HG03139 (cell line): ENCODE measurements at regions not wholly inside any gene's neighbourhood (a gene's known extent, or its start where the extent isn't known, plus 50 kb on each side); places are given as distances from the start of the nearest gene placed in this dataset.

Experiments
- ATAC-seq: cut with Tn5 transposase; IDR thresholded peaks from one replicate; pipeline ENCODE4 v1.9.1; 2021; ENCODE audit not compliant: unreplicated experiment

DNA sequence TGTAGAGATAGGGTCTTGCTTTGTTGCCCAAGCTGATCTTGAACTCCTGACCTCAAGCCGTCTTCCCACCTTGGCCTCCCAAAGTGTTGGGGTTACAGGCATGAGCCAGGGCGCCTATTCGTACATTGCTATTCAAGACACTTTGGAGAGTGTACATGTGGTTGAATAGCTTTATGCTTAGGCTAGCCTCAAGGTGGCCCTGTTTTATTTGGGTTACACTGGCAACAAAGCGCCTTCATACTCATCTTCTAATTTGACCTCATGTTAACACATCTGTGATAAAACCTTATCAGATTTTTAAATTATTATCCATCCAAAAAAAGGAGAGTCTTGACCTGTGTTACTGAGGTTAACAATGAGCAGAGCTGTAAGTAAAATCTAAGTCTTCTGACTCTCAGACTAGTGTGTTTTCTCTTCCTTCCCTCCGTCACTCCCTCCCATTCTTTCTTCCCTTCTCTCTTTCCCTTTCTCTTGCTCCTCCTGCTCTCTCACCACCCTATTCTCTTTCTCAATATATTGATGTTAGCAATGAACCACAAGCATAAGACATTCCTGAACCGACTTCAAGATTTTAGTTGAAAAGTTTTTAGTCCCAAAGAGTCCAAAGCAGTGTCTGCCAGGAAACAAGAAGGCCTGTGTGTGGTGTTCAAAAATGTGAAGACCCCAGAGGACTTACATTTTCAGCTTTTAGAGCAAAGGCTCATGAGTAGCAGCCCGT, 603.7 kb upstream of the CFAP20DC start:
- ATAC-seq = no peak

GRCh38 chr3:59644479-59645402, 594.9 kb upstream of the CFAP20DC start:
- no peak for ATAC-seq

DNA sequence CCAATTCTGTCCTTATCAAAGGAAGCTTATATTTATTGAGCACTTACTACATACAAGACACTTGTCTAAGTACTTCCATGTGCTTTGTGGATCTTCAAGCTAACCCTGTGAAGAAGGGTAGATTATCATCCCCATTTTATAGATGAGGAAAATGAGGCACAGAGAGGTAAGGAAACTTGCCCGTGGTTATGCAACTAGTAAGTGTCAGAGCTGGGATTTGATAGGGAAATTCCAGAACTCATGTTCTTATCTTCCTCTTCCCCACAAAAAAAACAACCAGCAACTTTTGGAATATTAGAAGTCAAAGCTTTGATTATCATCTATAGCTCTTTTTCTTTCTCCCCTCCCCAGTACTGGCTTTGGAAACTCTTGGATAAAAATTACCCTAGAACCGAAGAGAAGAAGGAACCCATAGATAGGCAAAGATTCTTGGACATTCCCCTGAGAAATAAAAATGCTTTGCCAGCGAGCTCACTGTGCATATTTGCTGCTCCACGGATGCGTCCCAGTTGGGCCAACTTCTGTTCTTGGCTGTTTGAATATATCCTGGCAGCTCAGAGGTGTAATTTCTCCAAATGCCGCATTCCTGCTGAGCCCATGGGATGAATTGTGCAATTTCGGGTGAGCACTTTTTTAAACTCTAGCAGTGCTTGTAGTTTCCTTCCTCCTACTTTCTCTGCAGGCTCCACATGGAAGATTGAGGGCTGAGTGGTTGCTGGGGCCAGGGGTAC, 591.5 kb upstream of the CFAP20DC start:
- no peak for ATAC-seq

DNA sequence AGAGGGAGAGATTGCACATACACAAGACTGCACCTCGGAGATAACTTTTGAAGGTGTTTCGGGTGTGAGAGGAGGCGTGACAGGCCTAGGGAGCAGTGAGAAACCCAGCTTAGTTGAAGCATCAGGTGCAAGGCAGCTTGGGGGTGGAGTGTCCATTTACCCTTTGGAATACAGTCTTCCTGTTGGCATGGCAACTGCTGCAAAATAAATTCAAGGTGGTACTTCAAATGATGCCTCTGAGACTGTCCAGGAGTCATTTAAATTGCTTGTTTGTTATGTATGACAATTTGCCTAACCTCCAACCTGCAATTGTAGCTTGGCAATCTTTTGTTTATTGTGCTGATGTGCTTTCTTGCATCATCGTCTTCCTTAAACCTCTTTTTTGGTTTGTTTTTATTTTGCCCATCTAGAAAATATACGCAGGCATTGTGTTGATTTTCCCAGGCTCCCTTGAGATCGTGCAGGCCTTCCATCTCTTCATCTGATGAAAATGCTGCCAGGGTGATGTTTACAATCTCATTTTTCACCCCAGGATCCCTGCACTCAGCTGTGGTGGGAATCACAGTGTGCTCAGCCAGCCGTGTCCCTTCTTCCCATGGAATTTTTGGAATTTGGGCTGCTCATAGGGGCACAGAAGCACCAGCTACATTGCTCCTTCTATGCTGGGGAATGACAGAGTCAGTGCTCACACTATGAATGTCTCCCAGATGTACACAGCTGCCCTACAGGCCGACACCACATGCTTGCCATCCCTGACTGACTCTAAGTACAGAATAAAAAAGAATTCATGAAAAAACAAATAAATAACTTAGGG, 583.1 kb upstream of the CFAP20DC start:
- ATAC-seq = no peak

GRCh38 chr3:59631482-59631881, 581.7 kb upstream of the CFAP20DC start:
- no peak for ATAC-seq

DNA sequence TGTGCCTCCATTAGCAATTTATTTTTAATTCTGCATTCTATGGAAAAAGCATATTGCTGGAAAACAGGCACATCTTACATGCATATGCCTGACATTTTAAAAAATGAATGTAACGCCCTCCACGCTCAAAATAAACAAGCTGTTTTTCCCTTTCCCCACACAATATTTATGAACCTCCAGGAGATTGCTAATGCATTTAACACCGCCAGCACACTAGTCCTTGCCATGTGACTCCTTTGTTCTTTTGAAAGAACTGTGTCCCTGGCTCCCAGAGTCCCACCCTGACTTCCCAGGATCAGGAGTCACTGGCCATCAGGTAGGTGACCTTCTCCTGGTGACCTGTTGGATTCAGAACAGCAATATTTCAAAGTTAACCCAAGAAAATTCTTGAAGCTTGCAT, 571.2 kb upstream of the CFAP20DC start:
- ATAC-seq = no peak

GRCh38 chr3:59620325-59620724, 570.5 kb upstream of the CFAP20DC start:
- no peak for ATAC-seq

GRCh38 chr3:59612444-59612715, 562.6 kb upstream of the CFAP20DC start:
- ATAC-seq = no peak

DNA sequence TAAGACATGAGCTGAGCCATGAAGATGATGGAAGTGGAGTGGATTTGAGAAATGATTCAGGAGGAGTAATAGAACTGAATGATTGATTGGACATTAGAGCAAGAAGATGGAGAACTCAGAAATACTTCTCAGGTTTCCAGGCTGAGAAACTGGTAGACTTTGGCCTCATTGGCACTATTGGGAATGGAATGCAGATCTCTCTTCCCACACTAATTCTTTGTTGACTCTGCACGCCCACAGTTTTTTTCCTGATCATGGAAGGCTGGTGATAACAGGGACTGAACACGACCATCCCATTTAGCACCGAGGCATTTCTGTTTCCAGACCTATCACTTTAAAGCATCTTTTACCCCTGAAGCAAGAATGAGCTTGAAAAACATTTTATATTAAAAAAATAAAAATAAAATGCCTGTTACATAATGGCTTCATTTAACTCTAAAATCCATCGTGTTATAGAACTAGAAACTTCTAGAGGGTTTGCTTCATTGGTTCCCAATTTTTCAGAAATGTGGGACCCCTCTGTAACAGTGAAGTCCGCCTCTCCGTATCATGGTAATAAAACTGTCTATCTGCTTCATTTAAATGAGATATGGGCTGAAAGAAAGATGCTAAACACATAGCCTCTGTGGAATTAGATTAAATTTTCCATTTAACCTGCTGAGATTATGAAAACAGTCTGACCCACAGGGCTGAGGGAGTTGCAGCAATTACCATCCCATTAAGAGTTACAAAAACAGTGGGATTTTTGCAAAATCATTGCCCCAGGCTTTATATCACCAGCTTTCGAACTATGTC, 562.0 kb upstream of the CFAP20DC start:
- no peak for ATAC-seq

GRCh38 chr3:59609657-59610348, 560.0 kb upstream of the CFAP20DC start:
- ATAC-seq = no peak

DNA sequence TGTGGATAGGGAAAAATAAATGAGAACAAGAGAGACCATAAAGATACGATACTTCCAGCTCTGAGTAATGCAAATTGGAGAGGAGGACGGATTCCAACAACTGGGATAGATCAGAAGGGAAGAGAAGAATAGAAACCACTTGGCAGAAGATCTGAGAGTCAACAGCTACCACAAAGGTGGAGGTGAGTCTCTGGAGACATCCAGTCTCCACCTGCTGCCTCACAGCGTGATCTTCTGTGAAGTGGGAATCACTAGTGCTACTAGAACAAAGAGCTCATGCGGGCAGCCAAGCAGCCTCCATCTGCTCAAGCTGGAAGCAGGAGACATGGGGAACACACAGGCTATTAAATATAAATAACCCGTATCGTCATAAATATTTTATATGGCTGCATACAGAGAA, 558.5 kb upstream of the CFAP20DC start:
- no peak for ATAC-seq

- ATAC-seq = no peak
Observed at GRCh38 chr3:59607656-59608055, 557.8 kb upstream of the CFAP20DC start.

DNA sequence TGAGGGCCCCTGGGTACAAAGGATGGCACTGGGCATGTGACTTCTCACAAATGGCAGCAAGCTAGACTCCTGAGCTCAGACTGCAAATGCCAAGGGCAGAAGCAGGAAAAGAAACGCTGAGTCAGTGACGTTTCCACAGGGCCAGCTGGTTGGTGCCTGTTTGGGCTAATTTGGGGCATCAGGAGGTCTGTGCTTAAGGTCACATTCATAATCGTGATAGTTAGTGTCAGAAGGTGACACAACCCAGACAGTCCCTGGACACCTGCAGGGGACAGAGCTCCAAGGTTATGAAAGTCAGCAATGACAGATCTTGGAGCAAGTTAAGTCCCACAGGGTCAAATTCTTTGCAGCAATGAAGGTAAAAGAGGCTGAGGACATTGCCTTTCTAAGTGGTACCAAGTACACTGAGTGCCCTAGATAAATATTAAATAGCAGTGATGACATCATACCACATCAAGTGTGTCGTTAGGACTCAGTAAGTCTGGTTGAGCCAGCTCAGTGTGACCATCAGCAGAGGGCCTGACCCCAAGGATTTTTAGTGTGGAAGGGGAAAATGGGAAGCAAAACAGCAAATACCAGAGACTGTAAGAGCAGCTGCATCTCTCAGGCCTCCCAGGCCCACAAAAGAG, 556.9 kb upstream of the CFAP20DC start:
- ATAC-seq = no peak

GRCh38 chr3:59605944-59606534, 556.2 kb upstream of the CFAP20DC start:
- ATAC-seq = no peak

GRCh38 chr3:59605318-59605717, 555.5 kb upstream of the CFAP20DC start:
- no peak for ATAC-seq

- ATAC-seq = no peak
Observed at GRCh38 chr3:59601486-59601885, 551.7 kb upstream of the CFAP20DC start.

DNA sequence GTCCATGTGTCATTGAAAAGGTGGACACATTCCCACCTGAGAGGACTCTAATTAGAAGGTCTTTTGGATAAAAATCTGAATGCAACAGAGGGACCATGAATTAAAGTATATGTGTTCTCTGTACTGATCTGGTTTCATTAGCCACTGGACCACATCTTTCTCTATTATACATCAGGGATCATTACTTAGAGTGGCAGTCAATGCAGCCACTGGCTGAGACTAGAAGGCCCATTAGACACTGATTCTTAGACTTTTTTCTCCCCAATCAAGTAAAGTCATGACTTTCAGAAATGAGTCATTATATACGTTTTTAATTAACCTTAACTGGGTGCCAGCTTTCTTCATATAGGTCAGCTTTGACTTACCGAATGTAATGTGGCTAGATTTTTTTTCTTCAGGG, 550.8 kb upstream of the CFAP20DC start:
- no peak for ATAC-seq

- ATAC-seq = no peak
Observed at GRCh38 chr3:59596741-59597140, 546.9 kb upstream of the CFAP20DC start.

DNA sequence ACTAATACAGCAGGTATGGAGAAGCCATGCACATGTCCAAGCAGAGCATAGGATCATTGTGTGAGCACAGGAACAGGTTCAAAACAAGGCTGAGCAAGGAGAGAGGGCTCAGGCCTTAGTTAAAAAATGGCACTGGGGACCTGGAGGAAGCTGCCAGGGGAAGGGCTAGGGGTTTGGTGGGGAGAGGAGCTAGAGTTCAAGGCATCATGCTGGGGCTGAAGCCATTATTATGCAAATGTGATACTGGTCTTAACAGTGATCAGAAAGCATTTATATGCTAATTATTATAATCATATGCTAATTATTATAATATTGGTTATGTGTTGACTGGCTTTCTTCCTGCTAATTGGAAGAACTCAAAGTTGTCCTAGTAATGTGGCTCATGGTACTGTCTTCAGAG, 546.0 kb upstream of the CFAP20DC start:
- no peak for ATAC-seq
